ENCODE measurements at regions not wholly inside any gene's neighbourhood (a gene's known extent, or its start where the extent isn't known, plus 50 kb on each side); places are given as distances from the start of the nearest gene placed in this dataset.

DNA sequence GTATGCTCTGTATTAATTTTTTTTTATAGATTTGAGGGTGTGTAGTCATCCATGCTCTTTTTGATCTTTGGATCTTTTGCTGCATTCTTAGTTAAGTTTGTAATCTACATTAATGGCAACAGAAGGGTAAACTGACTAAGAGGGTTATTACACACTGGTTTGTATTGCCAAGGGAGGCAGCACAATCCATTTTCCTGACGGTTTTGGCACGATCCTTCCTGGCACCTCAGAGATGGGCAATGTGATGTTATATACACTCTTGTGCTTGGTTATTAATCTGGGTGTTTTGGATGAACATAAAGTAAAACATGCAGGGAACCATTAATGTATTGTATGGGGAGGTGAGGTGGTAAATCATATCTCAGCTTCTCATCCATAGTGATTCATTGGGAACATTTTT, 98.8 kb upstream of the SLC38A2 start:
- no peaks in the 10 kb centered on the region for H3K4me1 ChIP-seq (ENCODE audit: control insufficient read depth, insufficient read depth, low read length)
- H3K27ac ChIP-seq (ENCODE audit: low read depth, low read length), result no peak overlapping the region
- no peaks in the 10 kb centered on the region for H3K27me3 ChIP-seq (ENCODE audit: control insufficient read depth, insufficient read depth, low read length)
- no peaks in the 10 kb centered on the region for H3K9me3 ChIP-seq (ENCODE audit: control insufficient read depth, insufficient read depth, low read length)
- 33% methylated on average over 2 of the region's 2 CpGs for WGBS (ENCODE audit: insufficient coverage)
- DNase-seq (ENCODE audit: low read depth in 4 of 6, low spot score in 6 of 6), result no peak
- no peak overlapping the region for H3K4me3 ChIP-seq (ENCODE audit: low read depth, low read length)
- H3K36me3 ChIP-seq (ENCODE audit: control insufficient read depth, insufficient read depth, low read length), result no peaks in the 10 kb centered on the region

GRCh38 chr12:46470975-46471374, 98.4 kb upstream of the SLC38A2 start:
- Histone ChIP-seq H3K9me3 (ENCODE audit: control insufficient read depth, insufficient read depth, low read length) (no peaks in the 10 kb centered on the region), H3K36me3 (ENCODE audit: control insufficient read depth, insufficient read depth, low read length) (no peaks in the 10 kb centered on the region), H3K4me3 (ENCODE audit: low read depth, low read length) (no peak overlapping the region), H3K4me1 (ENCODE audit: control insufficient read depth, insufficient read depth, low read length) (no peaks in the 10 kb centered on the region), H3K27me3 (ENCODE audit: control insufficient read depth, insufficient read depth, low read length) (no peaks in the 10 kb centered on the region), H3K27ac (ENCODE audit: low read depth, low read length) (no peak overlapping the region)
- 100% methylated on average over 1 of the region's 1 CpG for WGBS (ENCODE audit: insufficient coverage)
- no peak for DNase-seq (ENCODE audit: low read depth in 4 of 6, low spot score in 6 of 6)

DNA sequence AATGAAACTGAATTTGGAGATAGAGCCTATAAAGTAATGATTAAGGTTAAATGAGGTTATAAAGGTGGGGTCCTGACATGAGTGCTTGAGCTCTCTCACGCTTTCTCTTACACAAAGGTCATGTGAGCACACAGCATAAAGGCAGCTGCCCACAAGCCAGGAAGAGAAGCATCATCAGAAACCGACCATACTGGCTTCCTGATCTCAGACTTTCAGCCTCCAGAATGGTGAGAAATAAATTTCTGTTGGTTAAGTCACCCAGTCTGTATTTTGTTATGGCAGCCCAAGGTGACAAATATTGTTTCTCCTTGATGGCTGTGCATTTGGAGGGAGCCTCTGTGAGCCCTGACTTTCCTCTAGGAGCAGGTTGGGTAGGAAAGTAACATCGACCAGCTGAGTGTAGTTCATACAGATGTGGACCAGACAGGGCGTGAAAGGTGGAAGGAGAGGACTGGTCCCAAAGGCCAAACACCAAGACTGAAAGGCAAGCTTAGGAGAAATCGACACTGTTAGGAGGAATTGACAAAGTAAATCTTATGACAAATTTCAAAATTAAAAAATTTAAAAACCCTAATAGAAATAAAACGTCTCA, 97.6 kb upstream of the SLC38A2 start:
- Histone ChIP-seq H3K4me3 (ENCODE audit: low read depth, low read length) (no peak overlapping the region), H3K27me3 (ENCODE audit: control insufficient read depth, insufficient read depth, low read length) (no peaks in the 10 kb centered on the region), H3K9me3 (ENCODE audit: control insufficient read depth, insufficient read depth, low read length) (no peaks in the 10 kb centered on the region), H3K27ac (ENCODE audit: low read depth, low read length) (no peak overlapping the region), H3K4me1 (ENCODE audit: control insufficient read depth, insufficient read depth, low read length) (no peaks in the 10 kb centered on the region), H3K36me3 (ENCODE audit: control insufficient read depth, insufficient read depth, low read length) (no peaks in the 10 kb centered on the region)
- WGBS (ENCODE audit: insufficient coverage), result 100% methylated on average over 1 of the region's 6 CpGs
- no peak for DNase-seq (ENCODE audit: low read depth in 4 of 6, low spot score in 6 of 6)

DNA sequence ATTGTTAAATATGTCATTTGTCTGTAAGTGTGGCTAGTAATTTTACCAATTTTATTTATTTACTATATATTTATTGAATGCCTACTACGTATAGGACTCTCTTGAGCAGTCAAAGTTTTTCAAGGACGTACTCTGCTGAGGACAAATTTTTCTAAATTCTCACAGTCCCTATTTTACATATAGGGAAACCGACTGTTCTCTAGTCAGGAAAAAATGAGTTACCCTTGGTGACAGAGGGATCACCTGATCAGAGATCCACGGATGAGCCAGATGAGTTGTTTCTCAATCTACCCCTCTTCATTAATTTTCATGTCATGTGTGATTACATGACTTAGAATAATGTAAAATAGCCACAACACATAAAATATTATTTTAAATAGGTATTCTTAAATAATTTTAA, 96.2 kb upstream of the SLC38A2 start:
- DNase-seq (ENCODE audit: low read depth in 4 of 6, low spot score in 6 of 6), result no peak
- Histone ChIP-seq H3K9me3 (ENCODE audit: control insufficient read depth, insufficient read depth, low read length) (no peaks in the 10 kb centered on the region), H3K27me3 (ENCODE audit: control insufficient read depth, insufficient read depth, low read length) (no peaks in the 10 kb centered on the region), H3K27ac (ENCODE audit: low read depth, low read length) (no peak overlapping the region), H3K4me3 (ENCODE audit: low read depth, low read length) (no peak overlapping the region), H3K36me3 (ENCODE audit: control insufficient read depth, insufficient read depth, low read length) (no peaks in the 10 kb centered on the region), H3K4me1 (ENCODE audit: control insufficient read depth, insufficient read depth, low read length) (no peaks in the 10 kb centered on the region)
- WGBS (ENCODE audit: insufficient coverage), result no CpG with 5 or more reads among the region's 4 CpGs

- Histone ChIP-seq H3K27me3 (ENCODE audit: control insufficient read depth, insufficient read depth, low read length) (no peaks in the 10 kb centered on the region), H3K9me3 (ENCODE audit: control insufficient read depth, insufficient read depth, low read length) (no peaks in the 10 kb centered on the region), H3K36me3 (ENCODE audit: control insufficient read depth, insufficient read depth, low read length) (no peaks in the 10 kb centered on the region), H3K27ac (ENCODE audit: low read depth, low read length) (no peak overlapping the region), H3K4me1 (ENCODE audit: control insufficient read depth, insufficient read depth, low read length) (no peaks in the 10 kb centered on the region), H3K4me3 (ENCODE audit: low read depth, low read length) (no peak overlapping the region)
- no peak for DNase-seq (ENCODE audit: low read depth in 4 of 6, low spot score in 6 of 6)
- WGBS (ENCODE audit: insufficient coverage), result no CpG with 5 or more reads among the region's 6 CpGs
Measured at GRCh38 chr12:46468160-46468559, 95.6 kb upstream of the SLC38A2 start.

DNA sequence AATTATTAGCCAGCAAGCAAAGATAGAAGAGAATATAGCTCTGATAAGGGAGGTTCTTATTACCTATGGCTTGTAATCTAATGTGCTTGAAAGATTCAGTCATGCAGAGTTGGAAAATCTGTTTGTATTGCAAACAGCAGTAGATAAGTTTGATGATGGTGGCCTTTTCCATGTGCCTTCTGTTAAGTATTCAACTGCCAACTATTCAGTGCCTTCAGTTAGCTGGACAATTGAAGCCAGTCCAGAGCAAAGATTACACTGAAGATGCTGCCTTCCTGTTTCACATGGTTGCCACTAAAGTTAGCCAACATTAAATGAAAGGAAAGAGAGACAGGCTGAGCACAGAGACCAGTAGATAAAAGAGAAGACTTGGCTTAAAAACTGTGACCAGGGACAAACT, 92.7 kb upstream of the SLC38A2 start:
- Histone ChIP-seq H3K9me3 (ENCODE audit: control insufficient read depth, insufficient read depth, low read length) (no peaks in the 10 kb centered on the region), H3K36me3 (ENCODE audit: control insufficient read depth, insufficient read depth, low read length) (no peaks in the 10 kb centered on the region), H3K27ac (ENCODE audit: low read depth, low read length) (no peak overlapping the region), H3K4me3 (ENCODE audit: low read depth, low read length) (no peak overlapping the region), H3K27me3 (ENCODE audit: control insufficient read depth, insufficient read depth, low read length) (no peaks in the 10 kb centered on the region), H3K4me1 (ENCODE audit: control insufficient read depth, insufficient read depth, low read length) (no peaks in the 10 kb centered on the region)
- DNase-seq (ENCODE audit: low read depth in 4 of 6, low spot score in 6 of 6), result no peak

GRCh38 chr12:46464863-46465262, 92.3 kb upstream of the SLC38A2 start:
- H3K27me3 ChIP-seq (ENCODE audit: control insufficient read depth, insufficient read depth, low read length), result no peaks in the 10 kb centered on the region

GRCh38 chr12:46462641-46463355, 90.2 kb upstream of the SLC38A2 start:
- H3K36me3 ChIP-seq (ENCODE audit: control insufficient read depth, insufficient read depth, low read length), result no peaks in the 10 kb centered on the region
- no peak overlapping the region for H3K4me3 ChIP-seq (ENCODE audit: low read depth, low read length)
- H3K9me3 ChIP-seq (ENCODE audit: control insufficient read depth, insufficient read depth, low read length), result no peaks in the 10 kb centered on the region
- no peaks in the 10 kb centered on the region for H3K27me3 ChIP-seq (ENCODE audit: control insufficient read depth, insufficient read depth, low read length)
- H3K4me1 ChIP-seq (ENCODE audit: control insufficient read depth, insufficient read depth, low read length), result no peaks in the 10 kb centered on the region
- peak in 1 of 6 donors; percentile 41 for DNase-seq (ENCODE audit: low read depth in 4 of 6, low spot score in 6 of 6)
- WGBS (ENCODE audit: insufficient coverage), result 40% methylated on average over 1 of the region's 3 CpGs
- peak overlapping the region; percentile 22 for H3K27ac ChIP-seq (ENCODE audit: low read depth, low read length)

More at GRCh38 chr12:46464863-46465262, 92.3 kb upstream of the SLC38A2 start:
- no peak for DNase-seq (ENCODE audit: low read depth in 4 of 6, low spot score in 6 of 6)
- no CpG with 5 or more reads among the region's 3 CpGs for WGBS (ENCODE audit: insufficient coverage)
- Histone ChIP-seq H3K27ac (ENCODE audit: low read depth, low read length) (no peak overlapping the region), H3K9me3 (ENCODE audit: control insufficient read depth, insufficient read depth, low read length) (no peaks in the 10 kb centered on the region), H3K4me3 (ENCODE audit: low read depth, low read length) (no peak overlapping the region), H3K4me1 (ENCODE audit: control insufficient read depth, insufficient read depth, low read length) (no peaks in the 10 kb centered on the region), H3K36me3 (ENCODE audit: control insufficient read depth, insufficient read depth, low read length) (no peaks in the 10 kb centered on the region)

DNA sequence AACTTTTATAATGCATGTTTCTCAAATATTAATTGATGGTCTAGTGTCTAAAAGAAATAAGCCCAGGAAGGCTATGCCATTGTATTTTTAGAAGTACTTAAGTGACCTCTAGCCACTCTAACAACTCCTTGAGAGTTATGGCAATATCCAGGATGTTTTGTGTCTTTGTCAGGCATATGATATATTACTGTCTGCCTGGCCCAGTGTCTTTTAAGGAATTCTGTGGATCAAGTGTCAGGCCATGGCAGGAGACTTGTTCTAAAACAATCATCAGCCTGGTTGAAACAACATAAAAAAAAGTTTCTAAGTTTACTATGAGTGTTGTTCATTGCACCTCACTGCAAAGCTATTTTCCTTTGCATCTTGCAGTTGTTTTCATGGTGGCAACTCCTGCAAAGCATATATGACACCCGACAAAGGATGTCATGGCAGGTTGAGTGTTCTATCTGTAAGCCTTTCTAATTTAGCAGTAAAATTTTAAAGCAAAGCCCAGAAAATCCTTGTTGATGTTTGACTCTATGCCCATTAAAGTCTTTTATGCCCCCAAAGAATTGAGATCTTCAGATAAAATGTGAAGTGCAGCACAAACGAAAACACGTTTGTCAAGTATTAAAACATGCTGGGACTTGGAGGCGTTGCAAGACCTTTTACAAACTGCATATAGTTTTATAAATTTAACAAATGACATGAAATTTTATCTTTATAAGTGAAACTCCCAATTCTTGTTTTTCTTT, 89.5 kb upstream of the SLC38A2 start:
- H3K4me3 ChIP-seq (ENCODE audit: low read depth, low read length), result no peak overlapping the region
- no peak overlapping the region for H3K27ac ChIP-seq (ENCODE audit: low read depth, low read length)
- H3K36me3 ChIP-seq (ENCODE audit: control insufficient read depth, insufficient read depth, low read length), result no peaks in the 10 kb centered on the region
- H3K9me3 ChIP-seq (ENCODE audit: control insufficient read depth, insufficient read depth, low read length), result no peaks in the 10 kb centered on the region
- no peaks in the 10 kb centered on the region for H3K27me3 ChIP-seq (ENCODE audit: control insufficient read depth, insufficient read depth, low read length)
- H3K4me1 ChIP-seq (ENCODE audit: control insufficient read depth, insufficient read depth, low read length), result no peaks in the 10 kb centered on the region
- DNase-seq (ENCODE audit: low read depth in 4 of 6, low spot score in 6 of 6), result peak in 1 of 6 donors; percentile 14
- no CpG with 5 or more reads among the region's 4 CpGs for WGBS (ENCODE audit: insufficient coverage)

DNA sequence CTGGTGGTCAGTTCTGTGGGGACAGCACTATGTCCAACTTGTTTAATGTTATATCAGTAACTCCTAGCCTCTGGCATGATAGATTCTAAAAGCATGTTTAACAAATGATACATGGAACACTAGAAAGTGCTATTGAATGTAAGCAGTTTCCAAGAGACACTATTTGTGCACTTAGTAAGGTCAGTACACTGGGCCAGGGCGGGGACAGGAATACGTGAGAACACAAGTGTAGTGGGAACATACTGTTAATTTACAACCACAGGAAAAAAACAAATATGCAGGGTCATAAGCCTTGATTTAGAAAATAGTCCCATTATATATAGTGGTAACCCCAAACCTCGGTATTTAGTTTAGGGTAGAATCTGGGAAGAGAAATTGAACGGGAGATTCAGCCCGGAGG, 88.9 kb upstream of the SLC38A2 start:
- no peaks in the 10 kb centered on the region for H3K9me3 ChIP-seq (ENCODE audit: control insufficient read depth, insufficient read depth, low read length)
- no peaks in the 10 kb centered on the region for H3K4me1 ChIP-seq (ENCODE audit: control insufficient read depth, insufficient read depth, low read length)
- no peak for DNase-seq (ENCODE audit: low read depth in 4 of 6, low spot score in 6 of 6)
- H3K4me3 ChIP-seq (ENCODE audit: low read depth, low read length), result no peak overlapping the region
- WGBS (ENCODE audit: insufficient coverage), result no CpG with 5 or more reads among the region's 5 CpGs
- no peaks in the 10 kb centered on the region for H3K36me3 ChIP-seq (ENCODE audit: control insufficient read depth, insufficient read depth, low read length)
- H3K27me3 ChIP-seq (ENCODE audit: control insufficient read depth, insufficient read depth, low read length), result no peaks in the 10 kb centered on the region
- H3K27ac ChIP-seq (ENCODE audit: low read depth, low read length), result no peak overlapping the region
